ENCODE measurements at regions not wholly inside any gene's neighbourhood (a gene's known extent, or its start where the extent isn't known, plus 50 kb on each side); places are given as distances from the start of the nearest gene placed in this dataset.
A peak's percentile ranks its signal among the peaks of the same experiment; 100 is the strongest.

DNA sequence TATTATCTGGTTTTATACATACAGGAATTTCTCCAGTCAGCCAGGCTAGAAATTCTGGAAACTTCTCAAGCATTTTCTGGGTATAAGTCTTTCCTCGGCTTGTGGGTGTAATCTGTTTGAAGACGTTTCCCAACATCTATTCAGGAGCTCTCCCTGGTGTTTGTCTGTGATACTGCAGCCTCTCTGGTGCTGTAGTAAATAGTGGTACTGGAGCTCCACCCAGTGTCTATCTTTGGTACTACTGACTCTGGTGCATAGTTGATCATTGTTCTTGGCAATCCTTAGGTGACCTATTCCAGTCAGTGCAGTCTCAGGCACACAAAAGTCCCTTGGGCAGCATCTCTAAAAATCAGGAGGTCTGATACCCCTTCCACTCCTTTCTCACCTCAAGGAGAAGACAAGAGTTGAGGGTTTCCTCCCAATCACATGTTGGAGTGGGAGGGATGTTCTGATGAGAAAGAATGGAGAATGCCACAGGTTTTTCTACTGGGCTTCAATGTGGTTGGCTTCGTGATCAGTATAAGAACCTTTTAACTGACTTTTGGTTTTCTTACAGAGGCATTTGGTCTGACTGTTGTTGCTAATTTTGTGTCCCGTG is 115.5 kb downstream of the CYSLTR2 start (continued):
- TF ChIP-seq, protein P1, sequence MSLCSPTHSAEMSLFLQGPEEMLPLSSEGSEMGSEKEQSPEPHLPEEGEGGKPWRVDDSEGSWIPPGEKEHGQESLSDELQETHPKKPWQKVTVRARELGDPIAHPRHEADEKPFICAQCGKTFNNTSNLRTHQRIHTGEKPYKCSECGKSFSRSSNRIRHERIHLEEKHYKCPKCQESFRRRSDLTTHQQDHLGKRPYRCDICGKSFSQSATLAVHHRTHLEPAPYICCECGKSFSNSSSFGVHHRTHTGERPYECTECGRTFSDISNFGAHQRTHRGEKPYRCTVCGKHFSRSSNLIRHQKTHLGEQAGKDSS (CRISPR knock-in tag; IDR thresholded peaks at IDR 0.05; ENCODE audit: borderline replicate concordance, low read depth): no peak
- no peak for TF ChIP-seq ZNF33A (CRISPR knock-in tag; IDR thresholded peaks at IDR 0.05; ENCODE audit: borderline replicate concordance)
- TF ChIP-seq KLF16 (CRISPR knock-in tag; IDR thresholded peaks at IDR 0.05): peak in 1 of 2 experiments; percentile 61; a peak in 1 of 4 replicates
- TF ChIP-seq FOXA3 (CRISPR knock-in tag; IDR thresholded peaks at IDR 0.05): peak; percentile 29; the same call in 1 of the 2 replicates
- TF ChIP-seq, protein P2, sequence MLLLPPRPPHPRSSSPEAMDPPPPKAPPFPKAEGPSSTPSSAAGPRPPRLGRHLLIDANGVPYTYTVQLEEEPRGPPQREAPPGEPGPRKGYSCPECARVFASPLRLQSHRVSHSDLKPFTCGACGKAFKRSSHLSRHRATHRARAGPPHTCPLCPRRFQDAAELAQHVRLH (CRISPR knock-in tag; IDR thresholded peaks at IDR 0.05; ENCODE audit: borderline replicate concordance, low read depth): 0 out of 2 replicates have a peak, but pooled peaks have one; percentile 34
- no peak for TF ChIP-seq ZBTB7A (CRISPR knock-in tag; IDR thresholded peaks at IDR 0.05)
- no peak for TF ChIP-seq NONO (IDR thresholded peaks at IDR 0.05)
- no peak for TF ChIP-seq NONO (CRISPR knock-in tag; conservative IDR thresholded peaks at IDR 0.05)
- TF ChIP-seq, protein P3, sequence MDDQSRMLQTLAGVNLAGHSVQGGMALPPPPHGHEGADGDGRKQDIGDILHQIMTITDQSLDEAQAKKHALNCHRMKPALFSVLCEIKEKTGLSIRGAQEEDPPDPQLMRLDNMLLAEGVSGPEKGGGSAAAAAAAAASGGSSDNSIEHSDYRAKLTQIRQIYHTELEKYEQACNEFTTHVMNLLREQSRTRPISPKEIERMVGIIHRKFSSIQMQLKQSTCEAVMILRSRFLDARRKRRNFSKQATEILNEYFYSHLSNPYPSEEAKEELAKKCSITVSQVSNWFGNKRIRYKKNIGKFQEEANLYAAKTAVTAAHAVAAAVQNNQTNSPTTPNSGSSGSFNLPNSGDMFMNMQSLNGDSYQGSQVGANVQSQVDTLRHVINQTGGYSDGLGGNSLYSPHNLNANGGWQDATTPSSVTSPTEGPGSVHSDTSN (CRISPR knock-in tag; IDR thresholded peaks at IDR 0.05; ENCODE audit: borderline replicate concordance): no peak
- no peak for TF ChIP-seq BCL6 (CRISPR knock-in tag; IDR thresholded peaks at IDR 0.05)
- TF ChIP-seq GATAD1 (CRISPR knock-in tag; IDR thresholded peaks at IDR 0.05): 0 out of 2 replicates have a peak, but pooled peaks have one; percentile 25
- TF ChIP-seq ZNF841 (CRISPR knock-in tag; IDR thresholded peaks at IDR 0.05; ENCODE audit: borderline replicate concordance): no peak
- 0 out of 2 replicates have a peak, but pooled peaks have one; percentile 22 for TF ChIP-seq RARA (CRISPR knock-in tag; IDR thresholded peaks at IDR 0.05)
- TF ChIP-seq SOX5 (CRISPR knock-in tag; IDR thresholded peaks at IDR 0.05; ENCODE audit: borderline replicate concordance): peak; percentile 34; the same call in 1 of the 2 replicates
- TF ChIP-seq, protein P4, sequence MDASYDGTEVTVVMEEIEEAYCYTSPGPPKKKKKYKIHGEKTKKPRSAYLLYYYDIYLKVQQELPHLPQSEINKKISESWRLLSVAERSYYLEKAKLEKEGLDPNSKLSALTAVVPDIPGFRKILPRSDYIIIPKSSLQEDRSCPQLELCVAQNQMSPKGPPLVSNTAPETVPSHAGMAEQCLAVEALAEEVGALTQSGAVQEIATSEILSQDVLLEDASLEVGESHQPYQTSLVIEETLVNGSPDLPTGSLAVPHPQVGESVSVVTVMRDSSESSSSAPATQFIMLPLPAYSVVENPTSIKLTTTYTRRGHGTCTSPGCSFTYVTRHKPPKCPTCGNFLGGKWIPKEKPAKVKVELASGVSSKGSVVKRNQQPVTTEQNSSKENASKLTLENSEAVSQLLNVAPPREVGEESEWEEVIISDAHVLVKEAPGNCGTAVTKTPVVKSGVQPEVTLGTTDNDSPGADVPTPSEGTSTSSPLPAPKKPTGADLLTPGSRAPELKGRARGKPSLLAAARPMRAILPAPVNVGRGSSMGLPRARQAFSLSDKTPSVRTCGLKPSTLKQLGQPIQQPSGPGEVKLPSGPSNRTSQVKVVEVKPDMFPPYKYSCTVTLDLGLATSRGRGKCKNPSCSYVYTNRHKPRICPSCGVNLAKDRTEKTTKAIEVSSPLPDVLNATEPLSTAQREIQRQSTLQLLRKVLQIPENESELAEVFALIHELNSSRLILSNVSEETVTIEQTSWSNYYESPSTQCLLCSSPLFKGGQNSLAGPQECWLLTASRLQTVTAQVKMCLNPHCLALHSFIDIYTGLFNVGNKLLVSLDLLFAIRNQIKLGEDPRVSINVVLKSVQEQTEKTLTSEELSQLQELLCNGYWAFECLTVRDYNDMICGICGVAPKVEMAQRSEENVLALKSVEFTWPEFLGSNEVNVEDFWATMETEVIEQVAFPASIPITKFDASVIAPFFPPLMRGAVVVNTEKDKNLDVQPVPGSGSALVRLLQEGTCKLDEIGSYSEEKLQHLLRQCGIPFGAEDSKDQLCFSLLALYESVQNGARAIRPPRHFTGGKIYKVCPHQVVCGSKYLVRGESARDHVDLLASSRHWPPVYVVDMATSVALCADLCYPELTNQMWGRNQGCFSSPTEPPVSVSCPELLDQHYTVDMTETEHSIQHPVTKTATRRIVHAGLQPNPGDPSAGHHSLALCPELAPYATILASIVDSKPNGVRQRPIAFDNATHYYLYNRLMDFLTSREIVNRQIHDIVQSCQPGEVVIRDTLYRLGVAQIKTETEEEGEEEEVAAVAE (CRISPR knock-in tag; IDR thresholded peaks at IDR 0.05; ENCODE audit: borderline replicate concordance): 0 out of 2 replicates have a peak, but pooled peaks have one; percentile 54
- TF ChIP-seq, protein P5, sequence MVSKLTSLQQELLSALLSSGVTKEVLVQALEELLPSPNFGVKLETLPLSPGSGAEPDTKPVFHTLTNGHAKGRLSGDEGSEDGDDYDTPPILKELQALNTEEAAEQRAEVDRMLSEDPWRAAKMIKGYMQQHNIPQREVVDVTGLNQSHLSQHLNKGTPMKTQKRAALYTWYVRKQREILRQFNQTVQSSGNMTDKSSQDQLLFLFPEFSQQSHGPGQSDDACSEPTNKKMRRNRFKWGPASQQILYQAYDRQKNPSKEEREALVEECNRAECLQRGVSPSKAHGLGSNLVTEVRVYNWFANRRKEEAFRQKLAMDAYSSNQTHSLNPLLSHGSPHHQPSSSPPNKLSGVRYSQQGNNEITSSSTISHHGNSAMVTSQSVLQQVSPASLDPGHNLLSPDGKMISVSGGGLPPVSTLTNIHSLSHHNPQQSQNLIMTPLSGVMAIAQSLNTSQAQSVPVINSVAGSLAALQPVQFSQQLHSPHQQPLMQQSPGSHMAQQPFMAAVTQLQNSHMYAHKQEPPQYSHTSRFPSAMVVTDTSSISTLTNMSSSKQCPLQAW (CRISPR knock-in tag; IDR thresholded peaks at IDR 0.05): 0 out of 2 replicates have a peak, but pooled peaks have one; percentile 40
- 0 out of 2 replicates have a peak, but pooled peaks have one; percentile 35 for TF ChIP-seq FOXO1 (CRISPR knock-in tag; IDR thresholded peaks at IDR 0.05)
- TF ChIP-seq ZNF20 (CRISPR knock-in tag; IDR thresholded peaks at IDR 0.05): no peak
- TF ChIP-seq, protein P6, sequence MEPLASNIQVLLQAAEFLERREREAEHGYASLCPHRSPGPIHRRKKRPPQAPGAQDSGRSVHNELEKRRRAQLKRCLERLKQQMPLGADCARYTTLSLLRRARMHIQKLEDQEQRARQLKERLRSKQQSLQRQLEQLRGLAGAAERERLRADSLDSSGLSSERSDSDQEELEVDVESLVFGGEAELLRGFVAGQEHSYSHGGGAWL (CRISPR knock-in tag; IDR thresholded peaks at IDR 0.05): no peak
- TF ChIP-seq STAG1 (CRISPR knock-in tag; IDR thresholded peaks at IDR 0.05): peak; percentile 99
- TF ChIP-seq ZFP90 (CRISPR knock-in tag; IDR thresholded peaks at IDR 0.05; ENCODE audit: borderline replicate concordance): no peak

Measured in HepG2 (cell line).